SK-N-SH (cell line): ENCODE measurements at regions not wholly inside any gene's neighbourhood (a gene's known extent, or its start where the extent isn't known, plus 50 kb on each side); places are given as distances from the start of the nearest gene placed in this dataset.

Source experiments
- CTCF ChIA-PET: fragments of 300-600, 350-600 bp; formaldehyde crosslinking; extraction: SDS; loops from one replicate; lab custom pipeline; 2021; lab: Yijun Ruan, JAX
- POLR2A ChIA-PET: fragments of 350-600 bp; sonication (Branson Sonifier 250); formaldehyde crosslinking; extraction: SDS; loops from one replicate; lab custom pipeline; 2020; ENCODE audit warnings: antibody characterized with exemption, inconsistent platforms; lab: Yijun Ruan, JAX
- DNase-seq: peaks from one replicate; pipeline ENCODE4 v3.0.0; 2012
- H2AFZ ChIP-seq: fragments of 200-600 bp; sonication (generic); 2 replicates; pipeline ENCODE4 v1.8.1; 2016; ENCODE audit warnings: antibody characterized with exemption, mild to moderate bottlenecking, low read depth
- H3F3A ChIP-seq: fragments of 200-600 bp; sonication (generic); replicated peaks from 2 replicates; pipeline ENCODE3; 2016; ENCODE audit warnings: antibody characterized with exemption, mild to moderate bottlenecking; ENCODE audit not compliant: insufficient read depth
- H3K27ac ChIP-seq, 2 experiments: fragments of 200-500 bp in 1 of 2; fragments of 200-600 bp in 1 of 2; sonication (Bioruptor generic) in 1 of 2; sonication (generic), shearing (Covaris generic) in 1 of 2; 2 replicates each; pipeline versions ENCODE4 v1.5.1 to v1.6.1; 2014 to 2016; ENCODE audit warnings: low read depth in 2 of 2, inconsistent platforms in 1 of 2, low read length in 1 of 2, mild to moderate bottlenecking in 1 of 2, mixed read lengths in 1 of 2
- H3K27me3 ChIP-seq: fragments of 200-600 bp; sonication (generic), shearing (Covaris generic); 2 replicates; pipeline ENCODE4 v1.6.1; 2016; ENCODE audit warnings: mixed run types; ENCODE audit not compliant: insufficient read depth
- H3K36me3 ChIP-seq, 2 experiments: fragments of 200-500 bp in 1 of 2; fragments of 200-600 bp in 1 of 2; sonication (Bioruptor generic) in 1 of 2; sonication (generic) in 1 of 2; replicated peaks in 1 of 2; 2 replicates each; pipeline versions ENCODE3 to v1.5.1; 2014 to 2016; ENCODE audit warnings: low read length in 1 of 2, mild to moderate bottlenecking in 1 of 2; ENCODE audit not compliant: insufficient read depth in 2 of 2, control insufficient read depth in 1 of 2
- H3K4me1 ChIP-seq, 2 experiments: fragments of 200-500 bp in 1 of 2; fragments of 200-600 bp in 1 of 2; sonication (Bioruptor generic) in 1 of 2; sonication (generic), shearing (Covaris generic) in 1 of 2; 2 replicates each; pipeline versions ENCODE4 v1.5.1 to v1.6.1; 2014 to 2016; ENCODE audit warnings: low read depth in 1 of 2, low read length in 1 of 2, mixed run types in 1 of 2; ENCODE audit not compliant: insufficient read depth in 2 of 2, control insufficient read depth in 1 of 2
- H3K4me2 ChIP-seq: fragments of 200-600 bp; sonication (generic), shearing (Covaris generic); 2 replicates; pipeline ENCODE4 v1.6.1; 2017; ENCODE audit warnings: mixed run types
- H3K4me3 ChIP-seq, 2 experiments: fragments of 200-500 bp in 1 of 2; fragments of 200-600 bp in 1 of 2; sonication (Bioruptor generic) in 1 of 2; sonication (generic), shearing (Covaris generic) in 1 of 2; 2 replicates each; pipeline versions ENCODE4 v1.5.1 to v1.8.1; 2014 to 2016; ENCODE audit warnings: low read depth in 2 of 2, inconsistent platforms in 1 of 2, low read length in 1 of 2, mild to moderate bottlenecking in 1 of 2, mixed read lengths in 1 of 2, moderate library complexity in 1 of 2
- H3K79me2 ChIP-seq: fragments of 200-600 bp; sonication (generic); 2 replicates; pipeline ENCODE4 v1.8.1; 2017; ENCODE audit warnings: mild to moderate bottlenecking; ENCODE audit not compliant: insufficient read depth
- H3K9ac ChIP-seq: fragments of 200-600 bp; sonication (generic); 2 replicates; pipeline ENCODE4 v1.6.1; 2017; ENCODE audit warnings: mixed run types
- H3K9me2 ChIP-seq: fragments of 200-600 bp; sonication (generic); 2 replicates; pipeline ENCODE4 v1.6.1; 2017; ENCODE audit warnings: mixed run types
- H3K9me3 ChIP-seq: fragments of 200-600 bp; sonication (generic); 2 replicates; pipeline ENCODE4 v1.6.1; 2017; ENCODE audit warnings: mixed run types, mild to moderate bottlenecking, moderate library complexity
- H4K20me1 ChIP-seq: fragments of 200-600 bp; sonication (generic); 2 replicates; pipeline ENCODE4 v1.6.1; 2017; ENCODE audit warnings: mild to moderate bottlenecking, mixed run types; ENCODE audit not compliant: insufficient read depth
- CTCF ChIP-seq: fragments of 200-600 bp; sonication (generic); IDR thresholded peaks from 2 replicates; pipeline ENCODE4 v1.6.1; 2017; ENCODE audit warnings: antibody characterized with exemption, mild to moderate bottlenecking, moderate library complexity
- EZH2phosphoT487 ChIP-seq: fragments of 200-600 bp; sonication (generic); IDR thresholded peaks from 2 replicates; pipeline ENCODE4 v1.6.1; 2017; ENCODE audit warnings: low read depth, mixed run types, mild to moderate bottlenecking, antibody characterized with exemption, moderate library complexity, borderline replicate concordance
- FOSL2 ChIP-seq: IDR thresholded peaks from 2 replicates; pipeline ENCODE4 v1.4.0; 2012; ENCODE audit warnings: low read depth, mild to moderate bottlenecking, moderate library complexity, borderline replicate concordance
- FOXJ3 ChIP-seq: sonication (generic); formaldehyde crosslinking; IDR thresholded peaks from 2 replicates; pipeline ENCODE4 v1.5.1; 2020; ENCODE audit warnings: mild to moderate bottlenecking, missing genetic modification reagents
- FOXM1 ChIP-seq: IDR thresholded peaks from 2 replicates; pipeline ENCODE4 v1.4.0; 2012; ENCODE audit warnings: low read depth, mild to moderate bottlenecking
- GABPA ChIP-seq: IDR thresholded peaks from 2 replicates; pipeline ENCODE4 v1.4.0; 2012; ENCODE audit warnings: low read depth, mild to moderate bottlenecking
- IRF3 ChIP-seq: fragments of 150-350 bp; IDR thresholded peaks from 2 replicates; pipeline ENCODE4 v1.6.1; 2016; ENCODE audit warnings: mild to moderate bottlenecking, low read depth, low read length
- JUND ChIP-seq: IDR thresholded peaks from 2 replicates; pipeline ENCODE4 v1.4.0; 2012
- MEF2A ChIP-seq: IDR thresholded peaks from 2 replicates; pipeline ENCODE4 v1.4.0; 2012; ENCODE audit warnings: low read depth, borderline replicate concordance
- PBX3 ChIP-seq: IDR thresholded peaks from 2 replicates; pipeline ENCODE4; 2012
- POLR2AphosphoS5 ChIP-seq: IDR thresholded peaks from 2 replicates; pipeline ENCODE4 v1.6.1; 2012; ENCODE audit warnings: low read depth, low read length
- RXRA ChIP-seq: IDR thresholded peaks from 2 replicates; pipeline ENCODE4 v1.4.0; 2012; ENCODE audit warnings: low read depth, mild to moderate bottlenecking, borderline replicate concordance
- TCF12 ChIP-seq: IDR thresholded peaks from 2 replicates; pipeline ENCODE4 v1.4.0; 2012
- USF2 ChIP-seq: fragments of 150-350 bp; IDR thresholded peaks from 2 replicates; pipeline ENCODE4 v1.6.1; 2017; ENCODE audit warnings: antibody characterized with exemption, low read length, low read depth, borderline replicate concordance
- YY1 ChIP-seq: IDR thresholded peaks from 2 replicates; pipeline ENCODE4 v1.4.0; 2012; ENCODE audit warnings: low read depth, mild to moderate bottlenecking
- WGBS: methylation state at CpG from one replicate; pipeline ENCODE4 v1.1.6; 2017; ENCODE audit warnings: low lambda C conversion rate; 5-methylcytosine and 5-hydroxymethylcytosine counted together

GRCh38 chr13:109374609-109375200, 411.7 kb downstream of the IRS2 start (continued):
- TF ChIP-seq CTCF (no peak), GABPA (no peak), TCF12 (no peak), RXRA (no peak), MEF2A (no peak), EZH2phosphoT487 (no peak)

GRCh38 chr13:109372666-109373065, 413.7 kb downstream of the IRS2 start:
- Histone ChIP-seq H3K4me2 (no peak overlapping the region), H3K36me3 (no peaks in the 10 kb centered on the region), H4K20me1 (no peaks in the 10 kb centered on the region), H3K9ac (no peak overlapping the region), H3F3A (no peaks in the 10 kb centered on the region), H3K9me3 (no peaks in the 10 kb centered on the region), H3K27ac (no peak overlapping the region), H3K27me3 (no peaks in the 10 kb centered on the region), H2AFZ (no peak overlapping the region), H3K4me3 (no peak overlapping the region), H3K79me2 (no peaks in the 10 kb centered on the region), H3K4me1 (peaks cover 0 to 34% of the 10 kb centered on the region in 2 experiments; a peak in 2 of 4 replicates), H3K9me2 (no peaks in the 10 kb centered on the region)
- TF ChIP-seq FOXJ3 (CRISPR knock-in tag): no peak
- TF ChIP-seq JUND: no peak
- no peak for TF ChIP-seq CTCF
- TF ChIP-seq PBX3: no peak
- TF ChIP-seq USF2: no peak
- no peak for TF ChIP-seq FOXM1
- no peak for TF ChIP-seq POLR2AphosphoS5
- no peak for TF ChIP-seq MEF2A
- no peak for TF ChIP-seq FOSL2
- TF ChIP-seq YY1: no peak
- no peak for TF ChIP-seq IRF3
- CTCF ChIA-PET: no interaction called here
- POLR2A ChIA-PET: no interaction called here
- WGBS: 97% methylated on average over 6 of the region's 6 CpGs
- DNase-seq: no peak
